ENCODE measurements at regions not wholly inside any gene's neighbourhood (a gene's known extent, or its start where the extent isn't known, plus 50 kb on each side); places are given as distances from the start of the nearest gene placed in this dataset.

GRCh38 chr20:22949331-22950109, 85.6 kb upstream of the SSTR4 start:
- TF ChIP-seq CTCF (IDR thresholded peaks at IDR 0.05) (no peak), POLR2A (IDR thresholded peaks at IDR 0.05) (no peak)
